Suppressor macrophage treated with lipopolysaccharide for 1 hour (primary cell): ENCODE measurements at regions not wholly inside any gene's neighbourhood (a gene's known extent, or its start where the extent isn't known, plus 50 kb on each side); places are given as distances from the start of the nearest gene placed in this dataset.
A peak's percentile ranks its signal among the peaks of the same experiment; 100 is the strongest.
"Not testable (repeated sequence)": the region's sequence is repeated elsewhere in the genome, so short reads cannot be mapped to it uniquely, and the experiment has no call there.

Experiments
- DNase-seq, 3 donors: peaks; one replicate each; pipeline ENCODE4 v3.0.0-alpha.2; 2020 to 2022

DNA sequence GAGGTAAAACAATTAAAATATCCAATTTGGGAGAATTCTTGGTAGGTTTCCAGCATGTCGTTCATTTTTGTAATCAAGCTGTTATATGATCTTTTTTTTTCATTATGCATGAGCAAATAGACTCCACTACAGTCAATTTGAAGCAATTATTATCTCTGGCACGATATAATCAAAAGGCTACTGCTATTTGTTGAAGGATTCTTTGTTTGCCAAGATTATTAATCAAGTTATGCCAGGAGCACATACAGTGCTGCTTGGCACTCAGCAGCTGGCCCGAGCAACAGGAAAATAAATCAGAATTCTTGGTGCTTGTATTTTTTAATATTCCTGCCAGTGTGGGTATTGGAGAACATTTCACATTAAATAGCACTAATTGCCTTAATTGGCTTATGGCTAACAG lies 279.5 kb downstream of the RND3 start:
- DNase-seq = no peak

DNA sequence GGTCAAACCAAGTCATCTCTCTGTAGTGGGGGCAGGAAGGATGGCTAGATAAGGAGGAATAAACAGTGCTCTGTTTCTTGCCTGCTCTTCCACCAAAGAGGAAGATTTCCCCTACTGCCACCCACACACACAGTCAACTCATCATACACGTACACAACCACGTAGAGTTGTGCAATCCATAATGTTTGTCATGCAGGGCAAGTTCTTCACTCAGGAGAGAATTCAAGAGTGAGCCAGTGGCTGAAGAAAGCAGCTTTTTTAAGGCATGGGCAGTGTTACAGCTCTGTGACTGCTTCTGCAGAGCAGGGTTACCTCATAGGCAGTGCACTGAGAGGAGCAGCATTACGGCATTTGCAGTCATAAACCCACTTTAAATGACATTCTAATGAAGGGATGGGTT lies 283.0 kb downstream of the RND3 start:
- DNase-seq = peak; percentile 24 to 52 (median 24)

GRCh38 chr2:150194816-150195215 lies 292.7 kb downstream of the RND3 start:
- not testable (repeated sequence) for DNase-seq

DNA sequence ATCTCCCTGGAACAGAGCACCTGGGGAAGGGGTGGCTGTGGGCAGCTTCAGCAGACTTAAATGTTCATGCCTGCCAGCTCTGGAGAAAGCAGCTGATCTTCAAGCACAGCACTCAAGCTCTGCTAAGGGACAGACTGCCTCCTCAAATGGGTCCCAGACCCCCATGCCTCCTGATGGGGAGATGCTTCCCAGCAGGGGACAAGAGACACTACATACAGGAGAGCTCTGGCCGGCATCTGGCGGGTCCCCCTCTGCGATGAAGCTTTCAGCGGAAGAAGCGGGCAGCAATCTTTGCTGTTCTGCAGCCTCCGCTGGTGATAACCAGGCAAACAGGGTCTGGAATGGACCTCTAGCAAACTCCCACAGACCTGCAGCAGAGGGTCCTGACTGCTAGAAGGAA lies 294.8 kb downstream of the RND3 start:
- no peak for DNase-seq

GRCh38 chr2:150191349-150191748 lies 296.1 kb downstream of the RND3 start:
- no peak for DNase-seq

- no peak for DNase-seq
These were observed 296.9 kb downstream of the RND3 start for GRCh38 chr2:150190546-150190945.

- no peak for DNase-seq
These were observed 298.7 kb downstream of the RND3 start for GRCh38 chr2:150188800-150189199.

- DNase-seq = no peak
These were observed 299.3 kb downstream of the RND3 start for GRCh38 chr2:150188177-150188576.

DNA sequence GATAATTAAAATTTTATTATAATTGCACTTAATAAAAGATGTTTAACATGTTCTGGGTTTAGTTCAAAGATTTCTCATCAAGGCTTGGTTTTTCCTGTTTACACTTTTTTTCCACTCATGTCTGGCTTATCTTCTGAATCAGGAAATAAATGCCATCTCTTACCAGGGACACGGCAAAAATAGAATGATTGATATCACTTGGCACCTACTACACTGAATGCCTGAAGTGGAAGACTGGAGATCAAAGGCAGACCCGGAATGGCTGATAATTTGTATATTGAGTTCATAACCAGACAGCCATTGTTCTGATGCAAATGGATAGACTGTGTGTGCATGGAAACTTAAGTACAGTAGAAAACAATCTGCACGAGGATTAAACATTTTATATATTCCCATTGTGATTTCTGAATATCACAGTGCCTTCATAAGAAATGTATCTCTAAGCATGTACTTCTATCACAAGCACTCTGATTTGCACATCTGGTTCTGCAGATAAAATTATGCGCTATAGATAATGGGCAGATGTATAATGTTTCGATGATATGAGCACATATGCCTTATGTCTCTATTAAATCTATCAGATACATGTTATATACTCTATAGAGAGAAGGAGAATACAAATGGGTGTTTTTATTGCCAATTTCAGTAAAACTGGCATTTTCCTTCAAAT lies 304.8 kb downstream of the RND3 start:
- no peak for DNase-seq

GRCh38 chr2:150178591-150178990 lies 308.9 kb downstream of the RND3 start:
- DNase-seq = no peak

- no peak for DNase-seq
These were observed 312.5 kb downstream of the RND3 start for GRCh38 chr2:150174971-150175421.

DNA sequence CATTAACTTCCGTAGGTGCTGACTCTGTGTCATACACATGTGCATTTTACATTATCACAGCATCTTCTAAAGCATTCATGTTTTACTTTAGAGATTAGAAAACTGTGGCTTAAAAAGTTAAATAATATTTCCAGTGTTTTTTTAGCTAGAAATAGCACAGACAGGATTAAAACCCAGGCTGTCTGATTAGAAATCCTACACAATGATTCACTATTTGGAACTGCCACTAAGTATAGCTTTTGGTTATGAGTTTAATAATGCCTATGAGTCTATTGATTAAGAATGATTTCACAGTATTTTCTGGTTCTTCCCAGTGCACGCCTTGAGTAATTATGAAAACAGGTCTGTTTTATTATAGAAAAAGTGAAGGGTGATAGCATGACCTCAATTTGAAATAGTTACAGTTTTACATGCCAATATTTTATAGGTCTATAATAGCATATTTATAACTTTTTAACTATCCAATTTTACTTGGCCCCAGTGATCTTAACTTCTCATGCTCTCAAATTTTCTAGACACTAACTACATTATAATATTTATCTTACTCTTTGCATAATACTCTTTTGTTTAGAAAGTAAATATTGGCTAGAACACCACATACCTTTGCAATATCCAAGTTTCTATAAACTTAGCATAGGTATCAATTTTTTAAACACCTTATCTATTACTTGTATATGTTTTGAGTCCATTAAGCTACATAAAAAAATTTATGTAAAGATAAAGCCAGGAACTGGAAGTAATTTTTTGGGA lies 313.2 kb downstream of the RND3 start:
- DNase-seq = no peak

- DNase-seq = no peak
These were observed 316.4 kb downstream of the RND3 start for GRCh38 chr2:150171065-150171548.

DNA sequence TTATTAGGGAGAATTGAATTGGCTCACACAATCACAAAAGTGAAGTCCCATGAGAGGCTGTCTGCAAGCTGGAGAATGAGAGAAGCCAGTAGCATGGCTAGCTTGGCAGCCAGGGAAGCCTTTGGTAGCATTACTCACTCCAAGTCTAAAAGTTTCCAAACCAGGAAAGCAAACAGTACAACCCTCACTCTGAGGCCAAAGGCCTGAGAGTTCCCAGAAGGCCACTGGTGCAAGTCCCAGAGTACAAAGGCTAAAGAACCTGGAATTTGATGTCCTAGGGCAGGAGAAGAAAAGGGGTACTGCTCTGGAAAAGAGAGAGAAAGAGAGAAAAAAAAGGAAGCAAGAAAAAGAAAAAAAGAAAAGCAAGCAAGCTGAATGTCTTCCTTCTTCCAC lies 318.2 kb downstream of the RND3 start:
- DNase-seq = no peak

GRCh38 chr2:150168595-150169236 lies 318.8 kb downstream of the RND3 start:
- DNase-seq = no peak

DNA sequence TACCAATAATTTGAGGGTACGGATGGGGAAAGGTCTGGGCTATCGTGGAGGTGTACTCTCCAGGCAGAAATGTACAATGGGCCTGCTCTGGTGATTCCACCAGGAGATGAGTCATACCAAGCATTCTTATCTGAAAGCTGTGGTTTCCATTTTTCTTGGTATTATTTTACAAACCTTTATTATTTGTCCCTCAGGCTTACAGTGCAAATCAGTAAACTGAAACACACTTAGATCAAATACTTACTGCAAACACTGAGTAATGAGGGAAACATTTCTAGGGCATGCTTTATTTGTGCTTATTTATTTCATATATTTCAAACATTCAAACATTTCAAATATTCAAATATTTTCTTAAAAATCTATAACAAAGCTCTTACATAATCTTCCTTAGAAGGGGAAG lies 319.8 kb downstream of the RND3 start:
- no peak for DNase-seq

- DNase-seq = no peak
These were observed 321.0 kb downstream of the RND3 start for GRCh38 chr2:150166313-150167051.

- no peak for DNase-seq
These were observed 321.5 kb downstream of the RND3 start for GRCh38 chr2:150165988-150166312.

DNA sequence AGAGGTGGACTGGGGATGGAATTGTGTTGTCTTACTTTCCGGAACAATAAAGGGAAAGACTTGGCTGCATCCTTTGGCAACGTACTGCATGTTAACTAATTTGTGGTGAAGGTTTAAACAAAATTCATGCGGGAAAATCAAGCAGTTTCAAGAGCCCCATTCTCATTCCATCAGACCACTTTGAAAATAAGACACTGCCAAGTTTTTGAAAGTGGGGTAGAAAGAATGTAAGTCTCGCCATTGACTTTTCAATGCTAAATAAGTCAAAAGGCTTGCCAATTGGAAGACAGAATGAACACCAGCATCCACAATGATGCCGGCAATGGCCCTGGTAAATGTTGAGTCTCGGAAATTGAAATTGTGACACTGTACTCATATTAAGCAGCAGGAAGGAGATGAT lies 322.0 kb downstream of the RND3 start:
- no peak for DNase-seq

DNA sequence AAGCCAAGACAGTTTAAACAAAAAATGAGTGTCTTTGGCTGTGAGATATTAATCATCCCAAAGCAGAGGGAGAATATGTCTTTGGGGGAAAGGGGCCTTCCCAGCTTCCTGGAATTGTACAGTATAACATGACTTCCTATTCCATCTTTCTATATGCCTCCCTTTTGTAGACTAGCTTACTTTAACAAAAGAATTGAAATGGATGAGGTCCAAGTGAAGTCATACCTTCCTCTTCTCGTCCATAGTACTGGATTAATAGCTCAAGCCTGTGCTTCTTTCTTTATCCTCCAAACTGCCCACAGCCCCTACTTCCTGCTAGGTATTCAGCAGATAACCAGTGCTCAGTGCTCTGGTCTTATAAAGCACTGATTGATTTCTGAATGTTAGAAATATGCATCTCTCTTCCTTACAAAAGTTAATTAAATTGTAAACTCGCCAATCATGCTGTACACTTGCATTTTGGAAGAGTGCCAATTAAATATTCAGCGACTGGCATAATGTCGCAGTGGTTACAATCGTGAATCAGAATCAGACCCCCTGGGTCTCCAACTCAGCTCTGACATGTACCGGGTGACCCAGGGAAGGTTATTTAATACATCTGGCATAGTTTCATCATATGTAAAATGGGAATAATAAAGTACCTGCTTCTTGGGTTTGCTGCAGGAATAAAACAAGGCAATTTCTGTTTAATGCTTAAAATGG lies 325.1 kb downstream of the RND3 start:
- no peak for DNase-seq

GRCh38 chr2:150160058-150160457 lies 327.4 kb downstream of the RND3 start:
- no peak for DNase-seq

DNA sequence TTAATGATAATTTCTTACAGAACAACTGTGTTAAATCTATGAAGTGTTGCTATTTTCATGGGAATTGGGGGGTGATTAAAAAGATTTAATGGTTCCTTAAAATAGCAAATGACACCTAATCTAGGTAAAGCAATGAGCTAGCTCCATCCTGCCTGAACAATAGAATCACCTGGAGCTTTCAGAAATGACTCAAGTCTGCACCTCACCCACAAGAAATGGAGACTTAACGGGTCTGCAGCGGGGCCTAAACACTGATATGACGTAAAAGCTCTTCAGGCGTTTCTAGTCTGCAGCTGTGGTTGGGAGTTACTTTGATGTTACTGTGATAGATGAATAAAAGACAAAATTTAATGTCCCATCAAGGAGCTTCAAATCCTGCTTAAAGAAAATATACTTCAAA lies 328.2 kb downstream of the RND3 start:
- no peak for DNase-seq

DNA sequence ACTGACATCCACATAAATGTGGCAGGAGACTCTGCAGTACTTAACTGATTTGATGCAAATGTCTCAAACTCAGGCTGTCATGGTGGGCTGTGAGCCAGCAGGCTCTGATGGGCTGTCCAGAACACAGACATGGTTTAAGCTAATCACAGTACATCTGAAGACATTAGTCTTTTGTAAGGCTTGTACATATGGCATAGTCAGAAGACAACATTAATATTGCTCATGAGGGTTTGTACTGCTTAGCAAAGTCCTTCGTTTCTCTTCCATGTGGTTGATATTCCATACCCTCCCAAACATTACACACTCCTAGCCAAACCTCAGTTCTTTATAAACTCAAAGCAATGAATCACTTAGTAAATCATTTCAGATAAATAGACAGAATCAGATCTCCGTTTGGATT lies 330.6 kb downstream of the RND3 start:
- no peak for DNase-seq
